ENCODE measurements at regions not wholly inside any gene's neighbourhood (a gene's known extent, or its start where the extent isn't known, plus 50 kb on each side); places are given as distances from the start of the nearest gene placed in this dataset.

DNA sequence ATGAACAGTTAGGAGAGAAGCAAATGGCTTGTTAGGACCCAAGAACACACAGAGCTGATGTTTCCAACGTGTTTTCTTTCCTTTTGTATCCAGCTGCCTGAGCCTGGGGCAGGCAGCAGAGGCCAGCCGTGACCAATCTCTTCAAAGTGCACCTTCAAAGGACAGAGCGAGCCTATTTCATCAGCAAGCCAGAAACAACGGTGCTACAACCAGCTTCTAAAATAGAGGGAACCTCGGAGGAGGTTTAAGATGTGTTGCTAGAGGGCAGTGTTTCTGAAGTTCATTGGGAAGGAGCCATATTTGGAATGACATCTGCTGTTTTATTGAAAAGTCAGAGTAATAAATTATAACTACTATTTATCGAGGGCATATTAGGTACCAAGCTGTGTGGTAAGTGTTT is 56.2 kb upstream of the RFC3 start:
- Histone ChIP-seq H4K8ac (ENCODE audit: low read depth in 2 of 2, low read length in 2 of 2) (no peak overlapping the region), H3K18ac (ENCODE audit: low read depth, low read length) (no peak overlapping the region), H3K4me3 (ENCODE audit: insufficient read depth, low read depth, low read length) (no peak overlapping the region), H3K9ac (ENCODE audit: low read depth, low read length) (no peak overlapping the region), H2BK15ac (ENCODE audit: low read depth, low read length) (no peak overlapping the region), H2AFZ (replicated peaks; ENCODE audit: low read length, poor library complexity) (peak overlapping the region; percentile 61), H4K5ac (ENCODE audit: low read depth, low read length) (no peak overlapping the region), H3K4me1 (ENCODE audit: control insufficient read depth, insufficient read depth, low read length) (no peaks in the 10 kb centered on the region), H3K36me3 (ENCODE audit: control insufficient read depth, insufficient read depth, low read length) (no peaks in the 10 kb centered on the region), H3K23ac (ENCODE audit: low read depth, low read length) (no peak overlapping the region), H3K4me2 (ENCODE audit: low read depth, low read length) (no peak overlapping the region), H3K9me3 (ENCODE audit: control insufficient read depth, insufficient read depth, low read length) (no peaks in the 10 kb centered on the region), H3K14ac (replicated peaks; ENCODE audit: low read depth, low read length) (no peak overlapping the region), H3K79me1 (ENCODE audit: low read depth in 1 of 2, low read length in 2 of 2) (no peaks in the 10 kb centered on the region), H2BK120ac (ENCODE audit: low read depth, low read length) (no peak overlapping the region), H3K56ac (ENCODE audit: extremely low read depth, insufficient read depth, low read length) (no peak overlapping the region), H3K9me1 (ENCODE audit: insufficient read depth, low read length) (no peaks in the 10 kb centered on the region), H2AK9ac (replicated peaks; ENCODE audit: low read depth, low read length, poor library complexity) (no peak overlapping the region), H4K20me1 (ENCODE audit: insufficient read depth, low read length) (no peaks in the 10 kb centered on the region), H3K27ac (ENCODE audit: insufficient read depth, low read length) (no peak overlapping the region), H2BK5ac (ENCODE audit: low read depth, low read length, poor library complexity, severe bottlenecking) (no peak overlapping the region), H2AK5ac (ENCODE audit: low read depth, low read length) (no peak overlapping the region), H3K4ac (ENCODE audit: low read depth, low read length) (no peak overlapping the region), H2BK20ac (ENCODE audit: low read depth, low read length) (no peak overlapping the region), H3K27me3 (ENCODE audit: control insufficient read depth, insufficient read depth, low read length) (no peaks in the 10 kb centered on the region), H4K91ac (ENCODE audit: insufficient read depth, low read depth, low read length) (no peak overlapping the region)
- dilution Hi-C loops (cut with HindIII; ENCODE audit: low sequenced_read_pairs, unreplicated experiment) = no loop called here
- in situ Hi-C loops (cut with MboI; ENCODE audit: low sequenced_read_pairs) = no loop called here
- ChIA-PET CTCF (interaction anchor here (0.5 to 0.9 kb wide), 3 partner anchors 22 to 1507 kb away, joined by 3 read pairs; no protein-coding TSS in a partner anchor), POLR2A (ENCODE audit: unreplicated experiment) (no interaction called here)
- DNase-seq = no peak
- no CpG with 5 or more reads among the region's 6 CpGs for WGBS, 2 experiments (ENCODE audit: extremely low coverage in 2 of 2, insufficient read length in 1 of 2)
- no TSS peak for BruUV-seq (replicated peaks)
- no peak for ATAC-seq (ENCODE audit: low read depth)
- intact Hi-C loops (cut with micrococcal nuclease) = no loop called here
- TF ChIP-seq SMC3 (IDR thresholded peaks at IDR 0.05; ENCODE audit: low read depth, low read length) = no peak
- TF ChIP-seq MAFK (IDR thresholded peaks at IDR 0.05; ENCODE audit: low read depth, low read length) = no peak
- no peak for TF ChIP-seq CEBPB (IDR thresholded peaks at IDR 0.05; ENCODE audit: low read depth, low read length)
- TF ChIP-seq CTCF (conservative IDR thresholded peaks at IDR 0.05; ENCODE audit: low read depth, low read length) = no peak
- TF ChIP-seq CHD1 (IDR thresholded peaks at IDR 0.05; ENCODE audit: low read depth, low read length) = no peak
- TF ChIP-seq RAD21 (IDR thresholded peaks at IDR 0.05; ENCODE audit: low read length) = no peak
- no peak for TF ChIP-seq FOS (IDR thresholded peaks at IDR 0.05; ENCODE audit: low read depth, low read length)
- no peak for TF ChIP-seq POLR2A (IDR thresholded peaks at IDR 0.05; ENCODE audit: low read depth, low read length)
- TF ChIP-seq BHLHE40 (IDR thresholded peaks at IDR 0.05; ENCODE audit: low read depth, low read length) = no peak
- no peak for TF ChIP-seq RCOR1 (IDR thresholded peaks at IDR 0.05; ENCODE audit: insufficient replicate concordance, low read length)
- TF ChIP-seq, protein P1, sequence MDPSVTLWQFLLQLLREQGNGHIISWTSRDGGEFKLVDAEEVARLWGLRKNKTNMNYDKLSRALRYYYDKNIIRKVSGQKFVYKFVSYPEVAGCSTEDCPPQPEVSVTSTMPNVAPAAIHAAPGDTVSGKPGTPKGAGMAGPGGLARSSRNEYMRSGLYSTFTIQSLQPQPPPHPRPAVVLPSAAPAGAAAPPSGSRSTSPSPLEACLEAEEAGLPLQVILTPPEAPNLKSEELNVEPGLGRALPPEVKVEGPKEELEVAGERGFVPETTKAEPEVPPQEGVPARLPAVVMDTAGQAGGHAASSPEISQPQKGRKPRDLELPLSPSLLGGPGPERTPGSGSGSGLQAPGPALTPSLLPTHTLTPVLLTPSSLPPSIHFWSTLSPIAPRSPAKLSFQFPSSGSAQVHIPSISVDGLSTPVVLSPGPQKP (IDR thresholded peaks at IDR 0.05; ENCODE audit: borderline replicate concordance, low read depth, low read length) = no peak
- no peak for TF ChIP-seq RFX5 (IDR thresholded peaks at IDR 0.05; ENCODE audit: low read depth, low read length)
- no peak for TF ChIP-seq MAZ (IDR thresholded peaks at IDR 0.05; ENCODE audit: borderline replicate concordance, low read depth, low read length)
- no peak for TF ChIP-seq USF2 (IDR thresholded peaks at IDR 0.05; ENCODE audit: low read depth, low read length)
- no peak for TF ChIP-seq MXI1 (IDR thresholded peaks at IDR 0.05; ENCODE audit: borderline replicate concordance, low read depth, low read length)
- TF ChIP-seq NFE2L2 (IDR thresholded peaks at IDR 0.05; ENCODE audit: low read depth, low read length) = no peak

All from IMR-90 (cell line).